ENCODE measurements at regions not wholly inside any gene's neighbourhood (a gene's known extent, or its start where the extent isn't known, plus 50 kb on each side); places are given as distances from the start of the nearest gene placed in this dataset.

GRCh38 chr7:22884911-22885788, 62.5 kb upstream of the TOMM7 start:
- ATAC-seq (ENCODE audit: insufficient read depth, low FRiP score): no peak
- H3K9ac ChIP-seq (ENCODE audit: insufficient read depth in 1 of 2, low read length in 2 of 2): no peak overlapping the region
- no peak overlapping the region for H3K4me3 ChIP-seq
- H3K4me1 ChIP-seq (ENCODE audit: control insufficient read depth in 5 of 5, insufficient read depth in 5 of 5, low read length in 5 of 5): peaks cover 0 to 3% (median 0%) of the 10 kb centered on the region in 5 donors
- H3K27me3 ChIP-seq (ENCODE audit: control insufficient read depth in 3 of 3, insufficient read depth in 3 of 3, low read length in 2 of 3): no peaks in the 10 kb centered on the region
- no peak overlapping the region for H3K27ac ChIP-seq (ENCODE audit: low read depth in 1 of 2, low read length in 1 of 2)
- no peaks in the 10 kb centered on the region for H3K36me3 ChIP-seq (ENCODE audit: control insufficient read depth in 4 of 4, insufficient read depth in 4 of 4, low read length in 4 of 4)
- H3K9me3 ChIP-seq (ENCODE audit: control insufficient read depth in 4 of 4, insufficient read depth in 3 of 4, low read length in 3 of 4): no peaks in the 10 kb centered on the region
- 66% methylated on average over 5 of the region's 5 CpGs for WGBS, 2 donors
- TF ChIP-seq CTCF (IDR thresholded peaks at IDR 0.05; ENCODE audit: control extremely low read depth, extremely low read depth): no peak
- no peak for DNase-seq

GRCh38 chr7:22882106-22882505, 59.5 kb upstream of the TOMM7 start:
- Histone ChIP-seq H3K4me3 (no peak overlapping the region), H3K27ac (ENCODE audit: low read depth in 1 of 2, low read length in 1 of 2) (no peak overlapping the region), H3K9me3 (ENCODE audit: control insufficient read depth in 4 of 4, insufficient read depth in 3 of 4, low read length in 3 of 4) (no peaks in the 10 kb centered on the region), H3K36me3 (ENCODE audit: control insufficient read depth in 4 of 4, insufficient read depth in 4 of 4, low read length in 4 of 4) (no peaks in the 10 kb centered on the region), H3K27me3 (ENCODE audit: control insufficient read depth in 3 of 3, insufficient read depth in 3 of 3, low read length in 2 of 3) (no peaks in the 10 kb centered on the region), H3K9ac (ENCODE audit: insufficient read depth in 1 of 2, low read length in 2 of 2) (no peak overlapping the region), H3K4me1 (ENCODE audit: control insufficient read depth in 5 of 5, insufficient read depth in 5 of 5, low read length in 5 of 5) (peaks cover 0 to 3% (median 0%) of the 10 kb centered on the region in 5 donors)
- no peak for DNase-seq
- 84 to 91% methylated on average over 3 of the region's 3 CpGs for WGBS, 2 donors
- no peak for TF ChIP-seq CTCF (IDR thresholded peaks at IDR 0.05; ENCODE audit: control extremely low read depth, extremely low read depth)
- ATAC-seq (ENCODE audit: insufficient read depth, low FRiP score): no peak

DNA sequence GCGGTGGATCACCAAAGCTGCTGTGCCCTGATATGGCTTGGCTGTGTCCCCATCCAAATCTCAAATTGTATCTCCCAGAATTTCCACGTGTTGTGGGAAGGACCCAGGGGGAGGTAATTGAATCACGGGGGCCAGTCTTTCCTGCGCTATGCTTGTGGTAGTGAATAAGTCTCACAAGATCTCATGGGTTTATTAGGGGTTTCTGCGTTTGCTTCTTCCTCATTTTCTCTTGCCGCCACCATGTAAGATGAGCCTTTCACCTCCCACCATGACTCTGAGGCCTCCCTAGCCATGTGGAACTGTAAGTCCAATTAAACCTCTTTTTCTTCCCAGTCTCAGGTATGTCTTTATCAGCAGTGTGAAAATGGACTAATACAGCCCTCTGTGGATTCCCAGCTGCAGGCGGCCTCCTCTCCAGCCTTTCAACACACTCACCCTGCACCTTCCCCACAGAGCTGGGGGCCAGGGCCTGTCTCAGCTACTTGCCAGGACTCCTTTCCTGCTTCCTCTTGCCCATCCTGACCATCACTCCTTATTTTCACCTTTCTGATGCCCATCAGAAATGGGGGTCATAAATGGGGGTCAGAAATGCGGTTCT, 57.2 kb upstream of the TOMM7 start:
- no peak overlapping the region for H3K9ac ChIP-seq (ENCODE audit: insufficient read depth in 1 of 2, low read length in 2 of 2)
- no peaks in the 10 kb centered on the region for H3K36me3 ChIP-seq (ENCODE audit: control insufficient read depth in 4 of 4, insufficient read depth in 4 of 4, low read length in 4 of 4)
- no peaks in the 10 kb centered on the region for H3K9me3 ChIP-seq (ENCODE audit: control insufficient read depth in 4 of 4, insufficient read depth in 3 of 4, low read length in 3 of 4)
- ATAC-seq (ENCODE audit: insufficient read depth, low FRiP score): no peak
- no peak overlapping the region for H3K27ac ChIP-seq (ENCODE audit: low read depth in 1 of 2, low read length in 1 of 2)
- no peak for TF ChIP-seq CTCF (IDR thresholded peaks at IDR 0.05; ENCODE audit: control extremely low read depth, extremely low read depth)
- WGBS, 2 donors: 57 to 63% methylated on average over 8 of the region's 8 CpGs
- no peak overlapping the region for H3K4me3 ChIP-seq
- no peak for DNase-seq
- no peaks in the 10 kb centered on the region for H3K4me1 ChIP-seq (ENCODE audit: control insufficient read depth in 5 of 5, insufficient read depth in 5 of 5, low read length in 5 of 5)
- no peaks in the 10 kb centered on the region for H3K27me3 ChIP-seq (ENCODE audit: control insufficient read depth in 3 of 3, insufficient read depth in 3 of 3, low read length in 2 of 3)
